Hematopoietic multipotent progenitor cell treated with erythropoietin and hydrocortisone succinate and interleukin-3 and kit ligand, for 17 days (in vitro differentiated cells): ENCODE measurements at regions not wholly inside any gene's neighbourhood (a gene's known extent, or its start where the extent isn't known, plus 50 kb on each side); places are given as distances from the start of the nearest gene placed in this dataset.

Experiments
- DNase-seq: peaks from one replicate; pipeline ENCODE4 v3.0.0-alpha.2; 2015; ENCODE audit warnings: low spot score

- DNase-seq: no peak
Measured at GRCh38 chr12:95412482-95413311, 61.3 kb upstream of the METAP2 start.

GRCh38 chr12:95413576-95413975, 60.4 kb upstream of the METAP2 start:
- DNase-seq: no peak

- no peak for DNase-seq
Measured at GRCh38 chr12:95415451-95415850, 58.5 kb upstream of the METAP2 start.

- DNase-seq: no peak
Measured at GRCh38 chr12:95416111-95416636, 57.8 kb upstream of the METAP2 start.

- DNase-seq: no peak
Measured at GRCh38 chr12:95417372-95417771, 56.6 kb upstream of the METAP2 start.

GRCh38 chr12:95418142-95418541, 55.8 kb upstream of the METAP2 start:
- DNase-seq: no peak
